ENCODE measurements at regions not wholly inside any gene's neighbourhood (a gene's known extent, or its start where the extent isn't known, plus 50 kb on each side); places are given as distances from the start of the nearest gene placed in this dataset.
A peak's percentile ranks its signal among the peaks of the same experiment; 100 is the strongest.

GRCh38 chr17:68812876-68813584 is 142.2 kb downstream of the ABCA8 start:
- no peak overlapping the region for H3K4me3 ChIP-seq
- H3K36me3 ChIP-seq: no peaks in the 10 kb centered on the region
- no peaks in the 10 kb centered on the region for H3K27me3 ChIP-seq
- H3K9me3 ChIP-seq: peaks cover 7% of the 10 kb centered on the region; the same call in 1 of the 2 replicates
- DNase-seq: no peak

DNA sequence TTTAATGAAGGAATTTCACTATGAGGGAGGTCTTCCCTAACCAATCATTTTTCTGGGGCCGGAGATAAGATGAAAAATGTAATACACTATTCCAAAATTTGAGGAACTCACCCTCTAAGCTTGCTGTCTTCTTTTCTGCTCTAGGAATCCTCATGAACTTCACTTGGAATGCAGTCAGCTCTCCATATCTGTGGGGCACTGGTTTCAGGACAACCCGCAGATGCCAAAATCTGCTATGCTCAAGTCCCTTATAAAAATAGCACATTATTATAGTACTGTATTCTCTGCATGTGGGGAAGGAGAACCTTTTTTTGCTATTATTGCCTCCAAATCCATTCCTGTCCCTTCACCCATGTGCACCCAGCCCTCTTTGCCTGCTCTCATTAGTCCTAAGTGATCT is 146.0 kb downstream of the ABCA8 start:
- H3K27me3 ChIP-seq: no peaks in the 10 kb centered on the region
- no peak for DNase-seq
- H3K36me3 ChIP-seq: no peaks in the 10 kb centered on the region
- H3K9me3 ChIP-seq: peaks cover 7% of the 10 kb centered on the region; the same call in 1 of the 2 replicates
- no peak overlapping the region for H3K4me3 ChIP-seq

- Histone ChIP-seq H3K4me3 (no peak overlapping the region), H3K9me3 (peaks cover 7% of the 10 kb centered on the region; the same call in 1 of the 2 replicates), H3K27me3 (no peaks in the 10 kb centered on the region), H3K36me3 (no peaks in the 10 kb centered on the region)
- peak; percentile 33 for DNase-seq
Measured at GRCh38 chr17:68807998-68808772, 147.0 kb downstream of the ABCA8 start.

DNA sequence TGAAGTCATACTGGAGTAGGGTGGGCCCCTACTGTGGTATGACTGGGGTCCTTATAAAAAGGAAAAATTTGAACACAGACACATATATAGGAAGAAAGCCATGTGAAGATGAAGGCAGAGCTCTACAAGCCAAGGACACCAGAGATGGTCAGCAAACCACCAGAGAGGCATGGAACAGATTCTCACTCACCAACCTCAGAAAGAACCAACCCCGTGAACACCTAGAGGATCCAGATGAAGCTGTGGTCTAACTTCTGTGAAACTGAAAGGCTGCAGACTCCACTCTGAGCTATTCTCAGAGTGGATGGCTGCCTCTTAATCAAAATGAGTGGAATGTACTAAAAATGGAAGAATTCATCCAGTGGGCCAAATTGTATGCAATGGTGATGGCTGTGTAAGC is 149.6 kb downstream of the ABCA8 start:
- Histone ChIP-seq H3K4me3 (no peak overlapping the region), H3K27me3 (no peaks in the 10 kb centered on the region), H3K36me3 (no peaks in the 10 kb centered on the region), H3K9me3 (no peaks in the 10 kb centered on the region)
- no peak for DNase-seq

GRCh38 chr17:68804777-68805520 is 150.2 kb downstream of the ABCA8 start:
- DNase-seq: no peak
- no peak overlapping the region for H3K4me3 ChIP-seq
- H3K9me3 ChIP-seq: no peaks in the 10 kb centered on the region
- no peaks in the 10 kb centered on the region for H3K36me3 ChIP-seq
- no peaks in the 10 kb centered on the region for H3K27me3 ChIP-seq

GRCh38 chr17:68803164-68803929 is 151.8 kb downstream of the ABCA8 start:
- no peaks in the 10 kb centered on the region for H3K36me3 ChIP-seq
- H3K4me3 ChIP-seq: no peak overlapping the region
- no peaks in the 10 kb centered on the region for H3K9me3 ChIP-seq
- H3K27me3 ChIP-seq: no peaks in the 10 kb centered on the region
- DNase-seq: no peak

GRCh38 chr17:68801335-68802247 is 153.6 kb downstream of the ABCA8 start:
- Histone ChIP-seq H3K36me3 (no peaks in the 10 kb centered on the region), H3K4me3 (no peak overlapping the region), H3K27me3 (no peaks in the 10 kb centered on the region), H3K9me3 (no peaks in the 10 kb centered on the region)
- no peak for DNase-seq

- Histone ChIP-seq H3K27me3 (no peaks in the 10 kb centered on the region), H3K4me3 (no peak overlapping the region), H3K9me3 (no peaks in the 10 kb centered on the region), H3K36me3 (no peaks in the 10 kb centered on the region)
- DNase-seq: no peak
Measured at GRCh38 chr17:68800751-68801150, 154.4 kb downstream of the ABCA8 start.

DNA sequence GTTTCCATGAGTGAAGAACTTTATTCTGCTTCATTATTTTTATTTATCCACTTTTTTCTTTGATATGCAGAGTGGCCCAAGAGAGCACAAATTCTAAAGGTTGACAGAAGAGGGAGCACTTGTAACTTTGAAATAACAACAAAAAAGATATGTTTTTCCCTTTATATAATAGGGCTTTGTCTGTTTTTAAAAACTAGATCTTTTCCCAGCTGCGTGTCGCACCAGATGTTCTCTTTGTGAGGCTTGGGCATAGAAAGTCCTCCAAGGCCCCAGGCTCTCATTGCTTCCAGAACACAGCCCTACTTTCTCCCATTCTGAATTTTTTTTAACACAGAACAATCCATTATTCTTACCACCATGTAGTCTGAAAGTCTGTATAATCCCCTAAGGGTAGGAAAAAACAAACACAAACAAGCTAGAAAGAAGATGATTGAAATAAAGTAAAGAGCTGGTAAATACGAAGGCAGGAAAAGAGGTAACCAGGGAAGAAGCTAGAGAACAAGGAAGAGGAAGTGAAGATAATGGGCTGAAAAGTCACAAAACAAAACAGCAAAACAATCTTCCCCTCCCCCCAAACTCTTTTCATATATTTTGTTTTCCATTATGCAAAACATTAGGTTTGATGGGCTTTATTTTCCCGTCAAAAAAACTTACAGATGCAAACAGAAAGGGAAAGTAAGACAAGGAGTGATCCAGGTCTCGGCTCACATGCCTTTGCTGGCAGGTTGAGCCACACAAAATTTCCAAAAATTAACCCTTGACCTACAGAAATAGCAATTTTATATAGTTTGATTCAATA is 160.4 kb downstream of the ABCA8 start:
- no peaks in the 10 kb centered on the region for H3K36me3 ChIP-seq
- no peak overlapping the region for H3K4me3 ChIP-seq
- no peak for DNase-seq
- no peaks in the 10 kb centered on the region for H3K9me3 ChIP-seq
- no peaks in the 10 kb centered on the region for H3K27me3 ChIP-seq

DNA sequence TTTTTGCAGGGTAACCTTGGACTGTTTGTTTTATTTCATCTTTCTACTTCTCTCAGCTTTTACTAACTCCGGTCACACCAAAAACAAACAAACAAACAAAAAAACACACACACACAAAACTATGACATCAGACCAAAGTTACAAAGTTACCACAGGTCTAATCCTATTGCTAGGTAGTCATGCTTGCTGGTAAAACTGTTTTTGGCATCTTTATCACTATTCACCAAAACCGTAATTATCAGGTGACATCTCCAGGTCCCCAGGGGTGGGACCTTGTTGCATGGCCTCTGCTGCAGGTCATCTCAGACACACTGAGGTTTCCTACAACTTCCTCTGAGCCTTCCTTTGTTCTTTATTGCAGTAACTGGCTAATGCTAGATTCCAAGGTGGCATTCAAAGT is 162.3 kb downstream of the ABCA8 start:
- Histone ChIP-seq H3K4me3 (no peak overlapping the region), H3K36me3 (no peaks in the 10 kb centered on the region), H3K9me3 (no peaks in the 10 kb centered on the region), H3K27me3 (no peaks in the 10 kb centered on the region)
- DNase-seq: no peak

DNA sequence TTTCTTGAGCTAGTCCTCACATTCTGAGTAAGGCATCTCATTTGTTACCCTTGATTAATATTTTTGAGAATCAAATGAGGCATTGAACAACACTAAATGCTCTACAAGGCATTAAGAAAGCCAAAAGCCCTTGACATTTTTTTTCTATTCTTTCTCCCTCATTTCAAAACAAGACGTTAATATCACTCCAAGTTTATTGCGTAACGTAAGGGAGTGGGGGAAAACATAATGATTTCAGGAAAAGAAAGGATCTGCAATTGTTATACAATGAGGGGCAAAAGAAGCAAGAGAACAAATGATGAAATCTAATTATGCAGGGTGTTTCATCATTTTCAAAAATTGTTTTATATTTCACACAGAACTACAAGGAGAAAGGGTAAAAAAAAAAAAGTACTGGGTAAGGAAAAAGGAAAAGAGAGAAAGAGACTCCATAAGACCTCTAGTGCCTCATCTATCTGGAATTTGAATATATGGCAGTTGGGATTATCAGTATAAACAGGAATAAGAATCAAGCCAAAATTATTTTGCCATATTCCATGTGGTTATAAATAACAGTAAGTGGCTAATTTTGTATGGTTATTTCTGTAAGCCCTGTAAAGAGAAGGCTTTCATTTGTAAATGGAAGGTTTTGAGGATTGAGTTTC is 163.0 kb downstream of the ABCA8 start:
- DNase-seq: no peak
- H3K27me3 ChIP-seq: no peaks in the 10 kb centered on the region
- no peak overlapping the region for H3K4me3 ChIP-seq
- H3K36me3 ChIP-seq: no peaks in the 10 kb centered on the region
- H3K9me3 ChIP-seq: no peaks in the 10 kb centered on the region

DNA sequence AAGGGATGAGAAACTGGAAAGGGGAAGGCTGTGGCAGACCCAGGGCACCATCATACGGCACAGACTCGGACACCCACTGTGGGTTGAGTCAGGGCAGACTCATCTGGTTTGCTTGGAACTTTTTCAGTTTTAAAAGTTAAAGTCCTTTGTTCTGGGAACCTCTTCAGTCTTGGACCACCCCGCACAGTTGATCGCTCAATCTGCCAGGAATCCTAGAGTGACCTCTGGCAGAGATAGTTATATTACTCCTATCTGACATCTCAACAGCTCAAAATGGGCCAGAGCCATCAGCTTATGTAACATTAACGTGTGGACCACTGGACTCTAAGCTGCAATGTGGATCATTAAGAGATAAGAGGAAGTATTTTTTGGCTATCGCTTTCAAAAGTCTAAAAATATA is 164.3 kb downstream of the ABCA8 start:
- Histone ChIP-seq H3K9me3 (no peaks in the 10 kb centered on the region), H3K4me3 (no peak overlapping the region), H3K27me3 (no peaks in the 10 kb centered on the region), H3K36me3 (no peaks in the 10 kb centered on the region)
- peak; percentile 82 for DNase-seq

- Histone ChIP-seq H3K27me3 (no peaks in the 10 kb centered on the region), H3K9me3 (no peaks in the 10 kb centered on the region), H3K4me3 (no peak overlapping the region), H3K36me3 (no peaks in the 10 kb centered on the region)
- peak; percentile 23 for DNase-seq
Measured at GRCh38 chr17:68790492-68790891, 164.7 kb downstream of the ABCA8 start.

GRCh38 chr17:68789203-68789962 is 165.8 kb downstream of the ABCA8 start:
- Histone ChIP-seq H3K36me3 (no peaks in the 10 kb centered on the region), H3K9me3 (no peaks in the 10 kb centered on the region), H3K27me3 (no peaks in the 10 kb centered on the region), H3K4me3 (no peak overlapping the region)
- DNase-seq: no peak
